ENCODE measurements at regions not wholly inside any gene's neighbourhood (a gene's known extent, or its start where the extent isn't known, plus 50 kb on each side); places are given as distances from the start of the nearest gene placed in this dataset.

DNA sequence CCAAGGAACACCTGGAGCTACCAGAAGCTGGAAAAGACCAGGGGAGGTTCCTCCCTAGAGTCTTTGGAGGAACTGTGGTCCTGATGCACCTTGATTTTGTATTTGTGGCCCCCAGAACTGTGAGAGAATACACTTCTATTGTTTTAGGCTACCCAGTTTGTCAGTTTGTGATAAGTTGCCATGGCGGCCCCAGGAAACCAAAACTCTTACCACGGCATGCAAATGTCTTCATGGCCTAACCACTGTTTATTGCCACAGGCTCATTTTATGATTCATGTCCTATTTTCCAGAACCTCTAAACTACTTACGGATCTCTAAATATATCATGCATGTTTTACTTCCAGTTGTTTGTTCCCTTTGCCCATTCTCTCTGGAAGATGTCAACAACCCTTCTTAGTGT lies 1250.7 kb upstream of the FAM98A start:
- TF ChIP-seq, protein P1, sequence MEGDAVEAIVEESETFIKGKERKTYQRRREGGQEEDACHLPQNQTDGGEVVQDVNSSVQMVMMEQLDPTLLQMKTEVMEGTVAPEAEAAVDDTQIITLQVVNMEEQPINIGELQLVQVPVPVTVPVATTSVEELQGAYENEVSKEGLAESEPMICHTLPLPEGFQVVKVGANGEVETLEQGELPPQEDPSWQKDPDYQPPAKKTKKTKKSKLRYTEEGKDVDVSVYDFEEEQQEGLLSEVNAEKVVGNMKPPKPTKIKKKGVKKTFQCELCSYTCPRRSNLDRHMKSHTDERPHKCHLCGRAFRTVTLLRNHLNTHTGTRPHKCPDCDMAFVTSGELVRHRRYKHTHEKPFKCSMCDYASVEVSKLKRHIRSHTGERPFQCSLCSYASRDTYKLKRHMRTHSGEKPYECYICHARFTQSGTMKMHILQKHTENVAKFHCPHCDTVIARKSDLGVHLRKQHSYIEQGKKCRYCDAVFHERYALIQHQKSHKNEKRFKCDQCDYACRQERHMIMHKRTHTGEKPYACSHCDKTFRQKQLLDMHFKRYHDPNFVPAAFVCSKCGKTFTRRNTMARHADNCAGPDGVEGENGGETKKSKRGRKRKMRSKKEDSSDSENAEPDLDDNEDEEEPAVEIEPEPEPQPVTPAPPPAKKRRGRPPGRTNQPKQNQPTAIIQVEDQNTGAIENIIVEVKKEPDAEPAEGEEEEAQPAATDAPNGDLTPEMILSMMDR (IDR thresholded peaks at IDR 0.05) = no peak
- no peak for TF ChIP-seq POLR2A (IDR thresholded peaks at IDR 0.05)

All from tibial nerve (tissue), 3 donors.